WTC11 (cell line): ENCODE measurements at regions not wholly inside any gene's neighbourhood (a gene's known extent, or its start where the extent isn't known, plus 50 kb on each side); places are given as distances from the start of the nearest gene placed in this dataset.

Source experiments
- ATAC-seq: fragments of 200-7000 bp; cut with Tn5 transposase; 2 replicates; pipeline ENCODE4 v1.10.0; 2021; ENCODE audit warnings: mild to moderate bottlenecking, moderate library complexity
- CTCF ChIA-PET: fragments of 300-600 bp; sonication (Branson Sonifier 250); formaldehyde crosslinking; loops from one replicate; lab custom pipeline; 2021; ENCODE audit warnings: antibody characterized with exemption; lab: Charles Lee
- POLR2A ChIA-PET: fragments of 350-600 bp; sonication (Branson Sonifier 250); formaldehyde crosslinking; loops from one replicate; lab custom pipeline; 2021; ENCODE audit warnings: antibody characterized with exemption; lab: Charles Lee
- DNase-seq: peaks from one replicate; pipeline ENCODE4 v3.0.0; 2021; ENCODE audit warnings: low spot score
- H3K27ac Mint-ChIP-seq: 2 replicates; pipeline ENCODE4 v1.8.0; 2021; ENCODE audit warnings: mixed read lengths
- H3K27me3 Mint-ChIP-seq: 2 replicates; pipeline ENCODE4 v1.8.0; 2021; ENCODE audit warnings: low read depth, mild to moderate bottlenecking, moderate library complexity, mixed read lengths
- H3K36me3 Mint-ChIP-seq: 2 replicates; pipeline ENCODE4 v1.8.0; 2021; ENCODE audit warnings: mixed read lengths
- H3K4me1 Mint-ChIP-seq: 2 replicates; pipeline ENCODE4 v1.8.0; 2022; ENCODE audit warnings: mixed read lengths
- H3K4me3 Mint-ChIP-seq: 2 replicates; pipeline ENCODE4 v1.8.0; 2021; ENCODE audit warnings: mild to moderate bottlenecking, moderate library complexity, mixed read lengths
- H3K9me3 Mint-ChIP-seq: 2 replicates; pipeline ENCODE4 v1.8.0; 2021; ENCODE audit warnings: mixed read lengths
- ETV6 ChIP-seq: sonication (generic); formaldehyde crosslinking; IDR thresholded peaks from 2 replicates; pipeline ENCODE4 v1.8.1; 2022; ENCODE audit warnings: mild to moderate bottlenecking, missing genetic modification reagents
- IRF2 ChIP-seq: sonication (generic); formaldehyde crosslinking; IDR thresholded peaks from 2 replicates; pipeline ENCODE4 v1.8.0; 2022; ENCODE audit warnings: low read depth, missing genetic modification reagents, borderline replicate concordance
- JAZF1 ChIP-seq: fragments of 250-450 bp; sonication (Bioruptor Pico); IDR thresholded peaks from 2 replicates; pipeline ENCODE4 v1.9.0; 2021; ENCODE audit warnings: moderate library complexity, mild to moderate bottlenecking, inconsistent platforms
- NFE2L1 ChIP-seq: sonication (generic); formaldehyde crosslinking; IDR thresholded peaks from 2 replicates; pipeline ENCODE4 v1.8.1; 2023; ENCODE audit warnings: missing genetic modification reagents
- NFYB ChIP-seq: sonication (generic); formaldehyde crosslinking; conservative IDR thresholded peaks from 2 replicates; pipeline ENCODE4 v1.8.0; 2022; ENCODE audit warnings: low read depth, missing genetic modification reagents
- PRRX2 ChIP-seq: fragments of 250-450 bp; sonication (Bioruptor Pico); IDR thresholded peaks from 2 replicates; pipeline ENCODE4 v1.8.0; 2021; ENCODE audit warnings: mild to moderate bottlenecking
- SMAD3 ChIP-seq: sonication (generic); formaldehyde crosslinking; IDR thresholded peaks from 2 replicates; pipeline ENCODE4 v1.8.0; 2022; ENCODE audit warnings: missing genetic modification reagents, mild to moderate bottlenecking, borderline replicate concordance
- TEAD4 ChIP-seq: sonication (generic); formaldehyde crosslinking; IDR thresholded peaks from 2 replicates; pipeline ENCODE4 v1.8.0; 2022; ENCODE audit warnings: mild to moderate bottlenecking, missing genetic modification reagents
- ZNF219 ChIP-seq: sonication (generic); formaldehyde crosslinking; IDR thresholded peaks from 2 replicates; pipeline ENCODE4 v1.8.0; 2023; ENCODE audit warnings: missing genetic modification reagents, mild to moderate bottlenecking, borderline replicate concordance
- ZNF396 ChIP-seq: fragments of 250-450 bp; sonication (Bioruptor Pico); IDR thresholded peaks from 2 replicates; pipeline ENCODE4 v1.8.0; 2021; ENCODE audit warnings: mild to moderate bottlenecking, moderate library complexity, borderline replicate concordance
- ZNF416 ChIP-seq: fragments of 250-450 bp; sonication (Bioruptor Pico); IDR thresholded peaks from 2 replicates; pipeline ENCODE4 v1.9.0; 2021; ENCODE audit warnings: mild to moderate bottlenecking, inconsistent platforms
- TF ChIP-seq, protein P1 (sequence below): sonication (generic); formaldehyde crosslinking; IDR thresholded peaks from 2 replicates; pipeline ENCODE4 v1.8.1; 2023; ENCODE audit warnings: mild to moderate bottlenecking, missing genetic modification reagents
- TF ChIP-seq, protein P2 (sequence below): sonication (generic); formaldehyde crosslinking; IDR thresholded peaks from 2 replicates; pipeline ENCODE4 v1.8.1; 2023; ENCODE audit warnings: mild to moderate bottlenecking, missing genetic modification reagents, moderate library complexity
- TF ChIP-seq, protein P3 (sequence below): sonication (generic); formaldehyde crosslinking; IDR thresholded peaks from 2 replicates; pipeline ENCODE4 v1.8.0; 2023; ENCODE audit warnings: missing genetic modification reagents, mild to moderate bottlenecking, borderline replicate concordance
- TF ChIP-seq, protein P4 (sequence below): sonication (generic); formaldehyde crosslinking; IDR thresholded peaks from 2 replicates; pipeline ENCODE4 v1.8.1; 2022; ENCODE audit warnings: mild to moderate bottlenecking, missing genetic modification reagents, moderate library complexity, borderline replicate concordance
- TF ChIP-seq, protein P5 (sequence below): fragments of 200-600 bp; IDR thresholded peaks from 2 replicates; pipeline ENCODE4 v1.8.0; 2022; ENCODE audit warnings: antibody characterized with exemption
- TF ChIP-seq, protein P6 (sequence below): fragments of 250-450 bp; sonication (Bioruptor Pico); IDR thresholded peaks from 2 replicates; pipeline ENCODE4 v1.9.0; 2021; ENCODE audit warnings: mild to moderate bottlenecking, borderline replicate concordance
- TF ChIP-seq, protein P7 (sequence below): fragments of 250-450 bp; sonication (Bioruptor Pico); IDR thresholded peaks from 2 replicates; pipeline ENCODE4 v1.9.0; 2021; ENCODE audit warnings: mild to moderate bottlenecking
- TF ChIP-seq, protein P8 (sequence below): sonication (generic); formaldehyde crosslinking; conservative IDR thresholded peaks from 2 replicates; pipeline ENCODE4 v1.8.1; 2022; ENCODE audit warnings: mild to moderate bottlenecking, missing genetic modification reagents

DNA sequence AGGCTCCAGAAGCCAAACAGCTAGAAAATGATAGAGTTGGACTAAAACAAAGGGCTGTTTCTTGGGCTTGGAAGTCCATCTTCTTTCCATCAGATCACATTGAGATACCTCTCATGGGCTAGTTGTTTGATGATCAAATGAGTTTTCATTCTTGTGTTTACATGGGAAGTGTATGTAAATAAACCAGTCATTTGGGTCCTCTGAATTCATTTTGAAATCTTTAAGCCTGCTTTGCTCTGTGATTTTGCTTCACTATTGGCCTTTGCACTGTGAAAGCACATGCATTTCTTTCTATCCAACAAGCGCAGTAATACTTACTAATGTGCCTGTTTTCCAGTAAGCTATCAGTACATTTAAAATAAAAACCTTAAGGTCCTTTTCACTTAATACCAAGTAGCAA lies 200.5 kb upstream of the IRS2 start (continued):
- TF ChIP-seq, protein P1, sequence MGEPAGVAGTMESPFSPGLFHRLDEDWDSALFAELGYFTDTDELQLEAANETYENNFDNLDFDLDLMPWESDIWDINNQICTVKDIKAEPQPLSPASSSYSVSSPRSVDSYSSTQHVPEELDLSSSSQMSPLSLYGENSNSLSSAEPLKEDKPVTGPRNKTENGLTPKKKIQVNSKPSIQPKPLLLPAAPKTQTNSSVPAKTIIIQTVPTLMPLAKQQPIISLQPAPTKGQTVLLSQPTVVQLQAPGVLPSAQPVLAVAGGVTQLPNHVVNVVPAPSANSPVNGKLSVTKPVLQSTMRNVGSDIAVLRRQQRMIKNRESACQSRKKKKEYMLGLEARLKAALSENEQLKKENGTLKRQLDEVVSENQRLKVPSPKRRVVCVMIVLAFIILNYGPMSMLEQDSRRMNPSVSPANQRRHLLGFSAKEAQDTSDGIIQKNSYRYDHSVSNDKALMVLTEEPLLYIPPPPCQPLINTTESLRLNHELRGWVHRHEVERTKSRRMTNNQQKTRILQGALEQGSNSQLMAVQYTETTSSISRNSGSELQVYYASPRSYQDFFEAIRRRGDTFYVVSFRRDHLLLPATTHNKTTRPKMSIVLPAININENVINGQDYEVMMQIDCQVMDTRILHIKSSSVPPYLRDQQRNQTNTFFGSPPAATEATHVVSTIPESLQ (CRISPR knock-in tag): no peak
- no peak for TF ChIP-seq NFYB (CRISPR knock-in tag)
- TF ChIP-seq, protein P2, sequence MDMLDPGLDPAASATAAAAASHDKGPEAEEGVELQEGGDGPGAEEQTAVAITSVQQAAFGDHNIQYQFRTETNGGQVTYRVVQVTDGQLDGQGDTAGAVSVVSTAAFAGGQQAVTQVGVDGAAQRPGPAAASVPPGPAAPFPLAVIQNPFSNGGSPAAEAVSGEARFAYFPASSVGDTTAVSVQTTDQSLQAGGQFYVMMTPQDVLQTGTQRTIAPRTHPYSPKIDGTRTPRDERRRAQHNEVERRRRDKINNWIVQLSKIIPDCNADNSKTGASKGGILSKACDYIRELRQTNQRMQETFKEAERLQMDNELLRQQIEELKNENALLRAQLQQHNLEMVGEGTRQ (CRISPR knock-in tag): no peak
- TF ChIP-seq, all 79 proteins: peak for 0

DNA sequence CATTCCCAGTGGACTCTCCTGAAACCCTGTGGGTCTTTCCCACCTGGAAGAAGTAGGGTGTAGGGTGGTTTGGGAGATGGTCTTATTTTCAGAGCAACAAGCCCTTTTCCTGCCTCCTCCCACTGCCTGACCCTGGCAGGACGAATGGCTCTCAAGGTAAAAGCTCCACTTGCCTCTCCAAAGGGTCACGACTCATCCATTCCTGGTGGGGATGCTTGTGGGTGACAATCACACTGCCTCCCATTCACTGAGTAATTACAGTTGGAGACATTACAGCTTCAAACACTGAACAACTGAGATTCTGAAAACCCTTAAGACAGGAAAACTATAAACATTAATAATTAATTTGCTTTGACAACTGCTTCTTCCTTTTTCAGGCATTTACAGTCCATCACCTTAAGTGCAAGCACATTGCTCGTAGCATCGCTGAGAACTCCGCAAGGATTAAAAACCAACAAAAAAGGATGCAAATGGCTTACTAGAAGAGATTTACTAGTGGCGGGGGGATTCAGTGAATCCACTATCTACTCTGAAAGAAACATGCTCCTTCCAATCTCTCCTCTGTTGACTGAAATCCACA lies 199.6 kb upstream of the IRS2 start:
- Mint-ChIP-seq H3K4me3 (no peak overlapping the region), H3K27me3 (no peaks in the 10 kb centered on the region), H3K27ac (no peak overlapping the region), H3K9me3 (no peaks in the 10 kb centered on the region; the same call in 1 of the 2 replicates), H3K36me3 (no peaks in the 10 kb centered on the region), H3K4me1 (no peaks in the 10 kb centered on the region)
- DNase-seq (no peak), ATAC-seq (no peak)
- POLR2A ChIA-PET: no interaction called here
- CTCF ChIA-PET: no interaction called here
- TF ChIP-seq PRRX2 (CRISPR knock-in tag) (no peak), ETV6 (CRISPR knock-in tag) (no peak), JAZF1 (CRISPR knock-in tag) (no peak), TEAD4 (CRISPR knock-in tag) (no peak), IRF2 (CRISPR knock-in tag) (no peak), NFE2L1 (no peak), SMAD3 (CRISPR knock-in tag) (no peak), ZNF416 (CRISPR knock-in tag) (no peak), ZNF396 (CRISPR knock-in tag) (no peak), ZNF219 (CRISPR knock-in tag) (no peak)
- TF ChIP-seq, protein P3, sequence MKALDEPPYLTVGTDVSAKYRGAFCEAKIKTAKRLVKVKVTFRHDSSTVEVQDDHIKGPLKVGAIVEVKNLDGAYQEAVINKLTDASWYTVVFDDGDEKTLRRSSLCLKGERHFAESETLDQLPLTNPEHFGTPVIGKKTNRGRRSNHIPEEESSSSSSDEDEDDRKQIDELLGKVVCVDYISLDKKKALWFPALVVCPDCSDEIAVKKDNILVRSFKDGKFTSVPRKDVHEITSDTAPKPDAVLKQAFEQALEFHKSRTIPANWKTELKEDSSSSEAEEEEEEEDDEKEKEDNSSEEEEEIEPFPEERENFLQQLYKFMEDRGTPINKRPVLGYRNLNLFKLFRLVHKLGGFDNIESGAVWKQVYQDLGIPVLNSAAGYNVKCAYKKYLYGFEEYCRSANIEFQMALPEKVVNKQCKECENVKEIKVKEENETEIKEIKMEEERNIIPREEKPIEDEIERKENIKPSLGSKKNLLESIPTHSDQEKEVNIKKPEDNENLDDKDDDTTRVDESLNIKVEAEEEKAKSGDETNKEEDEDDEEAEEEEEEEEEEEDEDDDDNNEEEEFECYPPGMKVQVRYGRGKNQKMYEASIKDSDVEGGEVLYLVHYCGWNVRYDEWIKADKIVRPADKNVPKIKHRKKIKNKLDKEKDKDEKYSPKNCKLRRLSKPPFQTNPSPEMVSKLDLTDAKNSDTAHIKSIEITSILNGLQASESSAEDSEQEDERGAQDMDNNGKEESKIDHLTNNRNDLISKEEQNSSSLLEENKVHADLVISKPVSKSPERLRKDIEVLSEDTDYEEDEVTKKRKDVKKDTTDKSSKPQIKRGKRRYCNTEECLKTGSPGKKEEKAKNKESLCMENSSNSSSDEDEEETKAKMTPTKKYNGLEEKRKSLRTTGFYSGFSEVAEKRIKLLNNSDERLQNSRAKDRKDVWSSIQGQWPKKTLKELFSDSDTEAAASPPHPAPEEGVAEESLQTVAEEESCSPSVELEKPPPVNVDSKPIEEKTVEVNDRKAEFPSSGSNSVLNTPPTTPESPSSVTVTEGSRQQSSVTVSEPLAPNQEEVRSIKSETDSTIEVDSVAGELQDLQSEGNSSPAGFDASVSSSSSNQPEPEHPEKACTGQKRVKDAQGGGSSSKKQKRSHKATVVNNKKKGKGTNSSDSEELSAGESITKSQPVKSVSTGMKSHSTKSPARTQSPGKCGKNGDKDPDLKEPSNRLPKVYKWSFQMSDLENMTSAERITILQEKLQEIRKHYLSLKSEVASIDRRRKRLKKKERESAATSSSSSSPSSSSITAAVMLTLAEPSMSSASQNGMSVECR (CRISPR knock-in tag): no peak
- TF ChIP-seq, protein P4, sequence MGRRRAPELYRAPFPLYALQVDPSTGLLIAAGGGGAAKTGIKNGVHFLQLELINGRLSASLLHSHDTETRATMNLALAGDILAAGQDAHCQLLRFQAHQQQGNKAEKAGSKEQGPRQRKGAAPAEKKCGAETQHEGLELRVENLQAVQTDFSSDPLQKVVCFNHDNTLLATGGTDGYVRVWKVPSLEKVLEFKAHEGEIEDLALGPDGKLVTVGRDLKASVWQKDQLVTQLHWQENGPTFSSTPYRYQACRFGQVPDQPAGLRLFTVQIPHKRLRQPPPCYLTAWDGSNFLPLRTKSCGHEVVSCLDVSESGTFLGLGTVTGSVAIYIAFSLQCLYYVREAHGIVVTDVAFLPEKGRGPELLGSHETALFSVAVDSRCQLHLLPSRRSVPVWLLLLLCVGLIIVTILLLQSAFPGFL (CRISPR knock-in tag): no peak
- TF ChIP-seq, protein P5, sequence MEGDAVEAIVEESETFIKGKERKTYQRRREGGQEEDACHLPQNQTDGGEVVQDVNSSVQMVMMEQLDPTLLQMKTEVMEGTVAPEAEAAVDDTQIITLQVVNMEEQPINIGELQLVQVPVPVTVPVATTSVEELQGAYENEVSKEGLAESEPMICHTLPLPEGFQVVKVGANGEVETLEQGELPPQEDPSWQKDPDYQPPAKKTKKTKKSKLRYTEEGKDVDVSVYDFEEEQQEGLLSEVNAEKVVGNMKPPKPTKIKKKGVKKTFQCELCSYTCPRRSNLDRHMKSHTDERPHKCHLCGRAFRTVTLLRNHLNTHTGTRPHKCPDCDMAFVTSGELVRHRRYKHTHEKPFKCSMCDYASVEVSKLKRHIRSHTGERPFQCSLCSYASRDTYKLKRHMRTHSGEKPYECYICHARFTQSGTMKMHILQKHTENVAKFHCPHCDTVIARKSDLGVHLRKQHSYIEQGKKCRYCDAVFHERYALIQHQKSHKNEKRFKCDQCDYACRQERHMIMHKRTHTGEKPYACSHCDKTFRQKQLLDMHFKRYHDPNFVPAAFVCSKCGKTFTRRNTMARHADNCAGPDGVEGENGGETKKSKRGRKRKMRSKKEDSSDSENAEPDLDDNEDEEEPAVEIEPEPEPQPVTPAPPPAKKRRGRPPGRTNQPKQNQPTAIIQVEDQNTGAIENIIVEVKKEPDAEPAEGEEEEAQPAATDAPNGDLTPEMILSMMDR: no peak
- TF ChIP-seq, protein P6, sequence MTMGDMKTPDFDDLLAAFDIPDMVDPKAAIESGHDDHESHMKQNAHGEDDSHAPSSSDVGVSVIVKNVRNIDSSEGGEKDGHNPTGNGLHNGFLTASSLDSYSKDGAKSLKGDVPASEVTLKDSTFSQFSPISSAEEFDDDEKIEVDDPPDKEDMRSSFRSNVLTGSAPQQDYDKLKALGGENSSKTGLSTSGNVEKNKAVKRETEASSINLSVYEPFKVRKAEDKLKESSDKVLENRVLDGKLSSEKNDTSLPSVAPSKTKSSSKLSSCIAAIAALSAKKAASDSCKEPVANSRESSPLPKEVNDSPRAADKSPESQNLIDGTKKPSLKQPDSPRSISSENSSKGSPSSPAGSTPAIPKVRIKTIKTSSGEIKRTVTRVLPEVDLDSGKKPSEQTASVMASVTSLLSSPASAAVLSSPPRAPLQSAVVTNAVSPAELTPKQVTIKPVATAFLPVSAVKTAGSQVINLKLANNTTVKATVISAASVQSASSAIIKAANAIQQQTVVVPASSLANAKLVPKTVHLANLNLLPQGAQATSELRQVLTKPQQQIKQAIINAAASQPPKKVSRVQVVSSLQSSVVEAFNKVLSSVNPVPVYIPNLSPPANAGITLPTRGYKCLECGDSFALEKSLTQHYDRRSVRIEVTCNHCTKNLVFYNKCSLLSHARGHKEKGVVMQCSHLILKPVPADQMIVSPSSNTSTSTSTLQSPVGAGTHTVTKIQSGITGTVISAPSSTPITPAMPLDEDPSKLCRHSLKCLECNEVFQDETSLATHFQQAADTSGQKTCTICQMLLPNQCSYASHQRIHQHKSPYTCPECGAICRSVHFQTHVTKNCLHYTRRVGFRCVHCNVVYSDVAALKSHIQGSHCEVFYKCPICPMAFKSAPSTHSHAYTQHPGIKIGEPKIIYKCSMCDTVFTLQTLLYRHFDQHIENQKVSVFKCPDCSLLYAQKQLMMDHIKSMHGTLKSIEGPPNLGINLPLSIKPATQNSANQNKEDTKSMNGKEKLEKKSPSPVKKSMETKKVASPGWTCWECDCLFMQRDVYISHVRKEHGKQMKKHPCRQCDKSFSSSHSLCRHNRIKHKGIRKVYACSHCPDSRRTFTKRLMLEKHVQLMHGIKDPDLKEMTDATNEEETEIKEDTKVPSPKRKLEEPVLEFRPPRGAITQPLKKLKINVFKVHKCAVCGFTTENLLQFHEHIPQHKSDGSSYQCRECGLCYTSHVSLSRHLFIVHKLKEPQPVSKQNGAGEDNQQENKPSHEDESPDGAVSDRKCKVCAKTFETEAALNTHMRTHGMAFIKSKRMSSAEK (CRISPR knock-in tag): no peak
- TF ChIP-seq, protein P7, sequence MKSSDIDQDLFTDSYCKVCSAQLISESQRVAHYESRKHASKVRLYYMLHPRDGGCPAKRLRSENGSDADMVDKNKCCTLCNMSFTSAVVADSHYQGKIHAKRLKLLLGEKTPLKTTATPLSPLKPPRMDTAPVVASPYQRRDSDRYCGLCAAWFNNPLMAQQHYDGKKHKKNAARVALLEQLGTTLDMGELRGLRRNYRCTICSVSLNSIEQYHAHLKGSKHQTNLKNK (CRISPR knock-in tag): no peak
- TF ChIP-seq, protein P8, sequence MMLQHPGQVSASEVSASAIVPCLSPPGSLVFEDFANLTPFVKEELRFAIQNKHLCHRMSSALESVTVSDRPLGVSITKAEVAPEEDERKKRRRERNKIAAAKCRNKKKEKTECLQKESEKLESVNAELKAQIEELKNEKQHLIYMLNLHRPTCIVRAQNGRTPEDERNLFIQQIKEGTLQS (CRISPR knock-in tag): no peak
